ENCODE measurements at regions not wholly inside any gene's neighbourhood (a gene's known extent, or its start where the extent isn't known, plus 50 kb on each side); places are given as distances from the start of the nearest gene placed in this dataset.
A peak's percentile ranks its signal among the peaks of the same experiment; 100 is the strongest.

DNA sequence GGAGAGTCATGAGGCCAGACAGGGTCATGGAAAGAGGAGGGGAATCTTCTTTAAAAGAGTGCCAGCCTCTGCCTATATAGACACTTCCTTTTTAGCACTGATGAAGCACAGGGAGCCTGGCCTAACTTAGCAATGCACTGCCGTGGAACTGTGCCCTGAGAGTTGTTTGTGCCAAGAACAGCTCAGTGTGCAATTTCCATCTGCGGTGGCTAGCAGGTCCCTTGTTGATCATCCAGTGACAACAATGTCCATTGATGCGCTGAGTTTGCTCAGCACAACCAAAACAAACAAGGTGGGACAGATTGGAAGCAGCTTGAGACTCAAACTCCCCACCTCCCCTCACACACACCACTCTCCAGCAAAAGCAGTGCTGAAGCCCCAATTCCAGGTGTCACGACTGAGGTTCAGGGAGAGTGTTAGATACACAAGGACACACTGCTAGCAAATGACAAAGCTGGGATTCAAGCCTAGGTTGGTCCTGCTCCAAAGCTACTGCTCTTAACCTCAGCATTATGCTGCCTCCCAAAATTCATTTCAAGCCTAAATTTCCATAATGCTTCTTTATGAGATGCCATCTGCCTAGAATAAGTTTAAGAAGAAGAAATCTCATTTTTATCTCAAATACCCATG is 316.6 kb upstream of the UBE2E2 start:
- DNase-seq (ENCODE audit: low read depth) = no peak

DNA sequence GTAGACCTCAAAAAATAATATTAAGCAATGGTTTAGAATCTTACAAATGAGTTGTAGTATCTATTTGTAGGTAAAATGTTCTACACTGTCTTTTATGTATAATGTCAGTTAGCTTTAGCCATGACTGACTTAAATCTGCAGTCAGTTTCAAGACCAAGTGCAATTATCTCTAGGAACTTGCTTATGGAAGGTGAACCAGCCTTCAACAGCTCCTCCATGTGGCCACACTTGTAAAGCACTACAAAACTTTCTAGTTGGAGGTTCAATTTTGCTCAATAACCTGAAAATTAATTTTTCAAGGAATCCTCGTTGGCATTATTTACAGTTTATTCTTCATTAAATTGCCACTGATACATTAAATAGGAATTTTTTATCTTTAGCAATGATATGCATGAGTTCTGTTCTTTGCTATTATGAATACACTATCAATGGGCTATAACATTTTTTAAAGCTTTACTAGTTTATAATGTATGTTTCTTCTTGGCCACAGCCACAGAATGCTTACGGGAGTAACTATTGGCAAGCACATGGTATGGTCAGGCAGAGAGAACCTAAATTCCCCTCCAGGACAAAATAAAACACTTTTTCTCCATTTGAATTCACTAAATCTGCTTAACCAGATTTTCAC is 315.3 kb upstream of the UBE2E2 start:
- peak; percentile 11 for DNase-seq (ENCODE audit: low read depth)

DNA sequence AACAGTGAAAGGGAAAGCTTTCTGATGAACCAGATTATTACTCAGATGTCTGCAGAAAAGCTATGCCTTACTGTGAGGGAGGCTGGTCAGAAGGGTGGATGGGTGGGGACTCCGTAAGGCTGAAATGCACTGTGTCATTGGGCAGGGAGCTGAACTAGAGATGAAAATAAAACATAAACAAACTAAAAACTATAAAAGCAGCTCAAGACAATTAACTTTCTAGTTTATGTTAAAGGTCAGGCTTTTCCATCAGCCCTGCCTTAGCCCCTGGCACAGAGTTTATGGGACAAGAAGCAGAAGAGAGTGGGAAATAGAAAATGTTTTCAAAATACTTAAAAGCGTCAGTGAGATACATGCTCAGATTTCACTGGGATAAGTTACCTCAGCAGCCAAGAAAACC is 310.0 kb upstream of the UBE2E2 start:
- DNase-seq (ENCODE audit: low read depth) = no peak

DNA sequence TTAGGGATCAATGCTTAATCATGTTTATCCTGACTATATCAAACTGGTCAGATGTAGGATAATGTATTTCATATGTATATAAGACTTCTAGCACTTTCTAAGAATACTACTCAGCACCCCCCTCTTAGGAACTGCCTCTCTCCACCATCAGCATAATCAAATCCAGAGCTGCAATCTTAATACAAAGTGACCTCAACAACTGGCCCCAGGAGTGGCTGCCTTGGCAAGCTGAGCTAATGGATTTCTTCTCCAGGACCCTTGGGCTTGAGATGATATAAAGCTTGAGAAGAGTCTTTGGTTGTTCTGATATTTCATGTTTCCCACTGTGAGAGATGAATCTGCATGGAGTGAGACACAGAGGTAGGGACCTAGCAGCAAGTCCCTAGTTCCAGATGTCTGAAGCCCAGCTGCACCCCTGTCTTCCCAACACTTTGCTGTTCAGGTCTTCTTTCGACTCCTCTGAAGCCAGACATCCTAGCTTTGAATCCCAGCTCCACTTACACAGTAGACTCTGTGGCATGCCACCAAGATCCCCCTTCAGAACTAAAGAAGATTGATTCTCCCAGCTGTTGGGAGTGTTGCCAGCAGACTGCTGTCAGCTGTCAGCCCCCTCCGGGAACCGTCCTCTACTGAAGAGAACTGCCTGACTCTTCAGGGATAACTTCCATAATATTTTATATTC is 309.3 kb upstream of the UBE2E2 start:
- peak; percentile 79 for DNase-seq (ENCODE audit: low read depth)

DNA sequence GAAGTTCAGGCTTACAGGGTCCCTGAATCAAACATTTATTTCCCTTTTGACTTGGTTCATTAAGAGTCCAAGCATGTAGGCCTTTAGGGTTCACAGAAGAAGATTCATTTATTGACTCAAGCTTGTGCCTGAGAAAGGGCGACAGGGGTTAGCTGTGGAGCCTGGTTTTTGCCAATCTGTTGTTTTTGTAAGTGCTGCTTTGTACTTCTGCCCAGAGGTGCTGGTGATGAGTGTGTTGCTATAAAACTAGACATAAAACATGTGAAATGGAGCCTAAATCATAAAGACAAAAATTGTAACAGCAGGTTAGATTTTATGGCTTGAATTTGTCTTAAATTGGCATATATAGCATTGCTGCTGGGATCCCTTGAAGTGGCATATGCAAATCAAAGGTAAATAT is 308.3 kb upstream of the UBE2E2 start:
- DNase-seq (ENCODE audit: low read depth) = no peak

DNA sequence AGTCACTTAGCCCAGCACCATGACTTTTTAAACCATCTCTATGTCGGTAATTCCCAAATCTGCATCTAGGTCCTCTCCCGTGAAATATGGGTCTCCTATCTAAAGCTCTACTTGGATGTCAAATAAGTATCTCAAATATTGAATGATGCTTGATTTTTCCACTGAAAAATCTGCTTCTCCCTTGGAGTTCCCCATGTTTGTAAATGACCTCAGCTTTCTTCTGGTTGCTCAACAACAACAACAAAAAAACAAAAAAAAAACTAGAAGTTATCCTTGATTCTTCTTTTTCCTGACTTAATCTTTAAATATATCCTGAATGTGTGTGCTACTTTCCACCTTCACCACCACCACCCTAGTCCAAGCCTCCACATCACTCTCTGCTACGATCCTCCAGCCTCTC is 307.5 kb upstream of the UBE2E2 start:
- DNase-seq (ENCODE audit: low read depth) = no peak

DNA sequence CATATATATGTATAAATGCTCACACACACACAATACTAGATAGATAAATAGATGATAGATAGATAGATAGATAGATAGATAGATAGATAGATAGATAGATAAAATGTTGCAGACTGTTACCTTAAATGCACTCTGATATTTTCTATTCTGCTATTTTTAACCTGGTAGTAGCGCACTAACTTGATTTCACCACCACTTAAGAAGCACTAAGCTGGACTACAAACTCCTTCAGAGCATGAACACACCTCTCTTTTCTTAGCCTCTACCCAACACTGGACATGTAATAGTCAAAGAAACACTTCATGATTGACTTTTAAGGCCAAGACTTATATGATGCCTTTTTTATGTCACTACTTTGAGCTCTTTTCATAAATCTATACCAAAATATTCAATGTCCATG is 304.6 kb upstream of the UBE2E2 start:
- DNase-seq (ENCODE audit: low read depth) = no peak

DNA sequence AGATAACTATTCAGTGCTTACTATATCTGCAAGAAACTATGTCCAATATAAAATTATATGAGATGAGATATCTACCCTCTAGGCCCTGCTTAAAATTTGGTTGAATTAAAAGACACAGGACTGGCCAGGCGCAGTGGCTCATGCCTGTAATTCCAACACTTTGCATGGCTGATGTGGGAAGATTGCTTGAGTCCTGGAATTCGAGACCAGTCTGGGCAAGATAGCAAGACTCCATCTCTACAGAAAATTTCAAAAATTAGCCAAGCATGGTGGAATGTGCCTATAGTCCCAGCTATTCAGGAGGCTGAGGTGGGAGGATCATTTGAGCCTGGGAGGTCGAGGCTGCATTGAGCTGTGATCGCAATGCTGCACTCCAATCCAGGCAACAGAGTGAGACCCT is 303.7 kb upstream of the UBE2E2 start:
- DNase-seq (ENCODE audit: low read depth) = no peak

DNA sequence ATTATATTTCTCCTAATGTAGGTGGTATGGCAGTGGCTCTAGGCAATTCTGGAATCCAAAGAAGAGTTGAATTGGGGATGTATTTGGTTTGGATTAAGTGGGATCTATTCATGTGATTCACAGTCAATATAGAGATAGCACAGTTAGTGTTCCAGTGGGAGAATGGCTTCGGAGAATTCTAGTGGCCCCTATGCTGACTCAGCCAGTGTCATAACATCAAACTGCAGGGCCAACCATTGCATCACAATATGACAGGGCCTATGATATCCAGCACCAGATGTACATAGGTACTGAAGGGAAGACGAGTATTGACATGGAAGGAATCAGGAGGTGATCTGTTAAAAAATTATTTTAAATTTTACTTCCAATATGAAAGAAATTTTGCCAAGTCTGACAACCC is 302.8 kb upstream of the UBE2E2 start:
- no peak for DNase-seq (ENCODE audit: low read depth)

DNA sequence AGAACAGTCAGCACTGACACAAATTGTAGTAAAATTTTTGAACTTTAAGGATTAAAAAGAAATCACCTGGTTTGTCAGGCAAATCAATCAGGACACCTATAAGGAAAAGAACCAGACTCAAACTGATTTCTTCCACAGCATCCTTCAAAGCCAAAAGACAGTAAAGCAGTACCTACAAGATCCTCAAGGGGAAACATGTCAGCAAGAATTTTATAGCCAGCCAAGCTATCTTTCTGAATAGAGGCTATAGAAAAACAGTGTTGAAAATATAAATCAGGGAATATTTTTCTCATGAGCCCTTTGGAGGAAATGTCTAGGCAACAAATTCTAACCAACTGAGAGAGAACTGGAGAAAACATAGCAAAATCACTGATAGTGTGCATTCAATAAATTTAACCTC is 301.4 kb upstream of the UBE2E2 start:
- DNase-seq (ENCODE audit: low read depth) = no peak

DNA sequence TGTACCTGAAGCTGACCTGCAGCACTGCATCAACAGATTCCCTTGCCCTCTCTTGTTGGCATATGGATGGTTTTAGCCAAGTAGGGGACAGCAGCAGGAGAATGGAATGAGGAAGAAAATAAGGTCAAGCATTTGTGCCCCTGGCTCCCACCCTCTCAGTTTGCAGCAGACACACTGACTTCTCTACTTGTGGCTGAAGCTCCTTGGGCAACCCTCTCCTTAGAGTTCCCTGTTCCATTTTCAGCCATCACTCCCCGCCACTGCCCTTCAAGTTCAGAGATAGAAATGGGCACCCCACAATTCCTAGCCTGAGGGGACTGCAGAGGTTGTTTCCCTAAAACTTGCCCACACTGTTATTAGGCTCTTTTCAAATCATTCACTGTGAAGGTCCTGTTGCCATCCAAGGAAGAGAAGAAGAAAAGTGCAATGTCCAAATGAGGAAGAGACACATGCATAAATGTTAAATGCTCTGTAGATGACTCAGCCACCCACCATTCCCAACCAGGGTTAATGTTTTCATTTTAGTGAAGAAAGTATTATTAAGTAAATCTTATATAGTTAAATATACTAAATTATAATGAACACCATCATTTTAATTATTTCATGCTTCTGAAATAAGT is 295.9 kb upstream of the UBE2E2 start:
- DNase-seq (ENCODE audit: low read depth) = no peak

DNA sequence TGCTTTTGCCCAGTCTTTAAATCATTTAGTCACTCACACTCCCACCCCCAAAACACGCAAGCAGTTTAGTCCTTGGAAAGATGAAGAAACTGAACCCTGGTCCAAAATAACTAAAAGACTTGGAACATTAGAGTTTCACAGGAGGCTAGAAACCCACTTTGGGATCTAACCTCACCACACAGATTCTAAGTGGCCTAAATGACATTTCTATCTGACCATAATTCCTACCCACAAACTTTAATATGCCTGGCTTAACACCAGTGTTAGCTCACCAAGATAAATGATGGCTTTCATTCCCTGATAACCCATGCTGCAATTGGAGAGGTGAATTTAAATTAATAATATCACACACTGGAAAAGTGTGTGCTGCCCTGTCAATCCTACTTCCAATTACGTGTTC is 295.3 kb upstream of the UBE2E2 start:
- no peak for DNase-seq (ENCODE audit: low read depth)

DNA sequence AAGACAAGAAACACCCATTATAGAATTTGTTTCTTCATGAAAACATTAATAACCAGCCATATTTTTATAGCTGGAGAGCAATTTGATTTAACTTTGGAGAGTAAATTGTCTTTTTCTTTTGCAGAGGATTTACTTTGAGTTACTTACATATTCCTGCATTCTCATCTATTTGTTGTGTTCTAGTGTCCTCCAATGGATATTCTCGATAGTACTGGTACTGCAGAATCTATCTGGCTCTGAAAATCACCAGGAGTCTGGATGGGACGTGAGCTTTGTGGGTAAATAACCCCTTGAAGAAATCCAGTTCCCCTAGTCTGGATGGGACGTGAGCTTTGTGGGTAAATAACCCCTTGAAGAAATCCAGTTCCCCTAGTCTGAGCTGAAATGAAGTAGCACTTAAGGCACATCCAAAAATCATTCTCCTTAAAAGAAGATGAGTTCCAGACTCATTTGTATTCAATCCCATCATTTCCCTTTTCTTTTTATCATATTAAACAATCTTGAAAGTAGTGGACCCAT is 294.1 kb upstream of the UBE2E2 start:
- no peak for DNase-seq (ENCODE audit: low read depth)

DNA sequence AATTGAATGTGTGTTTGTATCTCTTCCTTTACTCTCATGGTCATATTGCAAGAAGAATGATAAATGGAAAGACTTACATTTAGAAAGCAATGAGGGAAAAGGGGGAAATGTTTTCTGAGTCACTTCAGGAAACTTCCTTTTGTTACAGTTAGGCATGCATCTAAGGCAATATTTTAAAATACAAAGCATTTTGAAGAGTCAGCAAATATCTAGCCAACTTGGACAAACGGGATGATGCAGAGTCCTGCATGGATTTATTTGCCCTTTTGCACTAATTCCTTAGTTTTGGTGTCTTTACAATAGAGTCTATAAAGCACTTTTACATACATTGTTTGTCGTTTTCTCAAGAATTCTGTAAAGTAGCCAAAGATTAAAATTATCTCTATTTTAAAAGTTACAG is 286.2 kb upstream of the UBE2E2 start:
- no peak for DNase-seq (ENCODE audit: low read depth)

DNA sequence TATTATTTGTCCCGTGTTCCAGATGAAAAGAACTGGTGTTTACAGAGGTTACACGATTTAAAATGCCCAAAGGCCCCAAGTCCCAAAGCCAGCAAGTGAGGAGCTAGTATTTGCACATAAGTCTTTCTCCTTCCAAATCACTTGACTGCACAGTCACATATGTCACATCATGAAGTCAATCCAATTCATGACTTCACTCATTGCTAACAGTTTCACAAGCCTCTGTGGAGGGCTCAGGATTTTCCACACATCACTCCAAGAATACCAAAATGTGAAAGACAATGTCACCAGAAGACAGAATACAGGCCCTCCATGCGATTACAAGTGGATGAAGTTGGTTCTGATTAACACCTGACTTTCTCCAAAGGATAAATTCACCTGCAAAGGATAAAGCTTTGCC is 283.1 kb upstream of the UBE2E2 start:
- no peak for DNase-seq (ENCODE audit: low read depth)

DNA sequence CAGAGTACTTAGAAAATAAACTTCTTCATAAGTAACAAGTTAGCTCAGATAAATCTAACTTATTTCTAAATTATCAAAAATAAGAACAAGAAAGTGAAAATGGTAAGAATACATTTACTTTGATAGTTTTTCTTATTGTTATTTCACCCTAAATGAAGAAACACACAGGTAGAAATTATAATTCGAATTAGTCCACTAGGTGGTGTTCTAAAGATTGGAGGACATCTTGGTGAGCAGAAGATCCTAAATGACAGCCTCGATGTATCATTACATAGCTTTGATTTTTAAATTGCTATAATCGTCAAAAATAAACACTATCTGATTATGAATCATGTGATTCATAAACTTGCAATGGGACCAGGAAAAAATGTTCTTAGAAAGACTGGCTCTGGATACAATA is 280.8 kb upstream of the UBE2E2 start:
- DNase-seq (ENCODE audit: low read depth) = peak; percentile 14

DNA sequence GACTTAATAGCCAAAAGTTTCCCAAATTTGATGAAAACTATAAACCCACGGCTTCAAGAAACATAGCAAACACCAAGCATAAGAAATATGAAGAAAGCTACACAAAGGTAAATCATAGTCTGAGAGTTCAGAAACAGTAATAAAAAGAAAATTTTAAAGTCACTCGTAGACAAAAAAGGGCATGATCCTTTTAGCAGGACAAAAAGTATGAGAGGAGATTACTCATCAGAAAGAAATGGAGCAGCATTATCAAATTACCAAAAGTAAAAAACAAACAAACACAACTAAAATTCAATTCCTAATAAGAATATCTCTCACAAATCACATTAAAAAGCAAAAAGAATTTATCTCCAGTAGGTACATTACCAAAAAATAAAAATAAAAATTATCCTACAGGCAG is 279.4 kb upstream of the UBE2E2 start:
- peak; percentile 26 for DNase-seq (ENCODE audit: low read depth)

DNA sequence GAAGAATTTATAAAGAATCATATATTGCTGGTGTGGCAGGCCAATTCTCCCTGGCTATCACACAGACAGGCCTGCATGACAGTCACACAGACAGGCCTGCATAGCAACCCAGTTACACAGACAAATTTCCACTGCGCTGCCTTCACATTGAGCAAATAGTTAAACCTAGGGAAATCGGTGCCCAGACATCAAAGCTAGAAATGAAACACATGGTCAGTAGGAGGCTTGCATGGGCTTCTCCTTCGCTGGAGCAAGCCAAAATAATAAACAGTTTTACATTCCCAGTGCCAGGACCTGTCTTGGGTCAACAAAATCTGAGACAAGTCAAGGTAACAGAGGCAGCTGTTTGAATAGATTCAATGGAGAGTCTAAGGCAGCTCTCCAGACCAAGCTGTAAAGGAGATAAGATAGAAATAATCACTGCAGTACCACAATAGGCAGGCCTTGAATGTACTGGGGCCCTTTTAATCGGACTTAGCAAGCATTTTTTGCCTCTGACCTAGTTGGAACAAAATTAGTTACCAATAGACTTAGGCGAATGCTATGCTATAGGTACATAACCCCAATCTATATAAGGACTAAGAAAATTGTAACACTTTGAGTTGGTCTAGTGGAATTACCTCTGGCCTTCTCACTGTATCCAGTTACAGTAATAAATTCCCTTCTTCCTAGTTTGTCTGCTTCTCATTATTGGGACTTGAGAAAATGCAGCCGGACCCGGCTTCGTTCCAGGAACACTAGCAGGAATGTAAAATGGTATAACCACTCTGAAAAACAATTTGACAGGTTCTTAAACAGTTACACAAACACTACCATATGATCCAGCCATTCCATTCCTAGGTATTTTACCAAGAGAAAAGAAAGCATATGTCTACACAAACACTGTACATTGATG is 274.7 kb upstream of the UBE2E2 start:
- DNase-seq (ENCODE audit: low read depth) = no peak

DNA sequence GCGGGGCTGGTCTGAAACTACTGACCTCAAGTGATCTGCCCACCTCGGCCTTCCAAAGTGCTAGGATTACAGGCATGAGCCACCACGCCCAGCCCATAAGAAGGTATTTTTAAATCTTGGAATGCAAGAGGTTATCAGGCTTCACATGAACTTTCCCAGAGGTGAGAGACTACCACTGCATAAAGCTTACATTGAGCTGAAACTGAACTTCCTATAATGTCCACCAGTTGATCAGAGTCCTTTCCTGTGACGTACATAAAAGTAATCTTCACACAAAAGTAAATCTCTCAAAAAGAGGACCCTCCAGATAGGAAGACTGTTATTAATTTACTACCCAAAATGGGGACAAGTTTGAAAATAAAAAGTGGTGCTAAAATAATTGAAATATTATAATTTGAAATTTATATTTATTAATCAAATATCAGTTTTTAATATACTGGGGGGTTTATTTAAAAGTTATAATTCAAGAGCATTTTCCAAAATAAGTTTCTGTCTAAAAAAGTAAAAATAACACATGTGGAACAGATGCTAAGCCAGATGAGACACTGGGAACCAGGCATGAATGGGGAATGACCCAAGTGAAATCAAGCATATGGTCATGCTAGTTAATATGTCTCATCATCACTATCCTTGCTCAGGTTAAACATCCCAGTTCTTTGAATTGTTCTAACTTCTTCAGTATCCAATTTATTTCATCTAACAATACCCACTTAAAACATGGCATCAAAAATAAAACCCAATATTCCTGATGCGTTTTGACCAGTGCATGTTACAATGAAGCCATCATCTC is 269.9 kb upstream of the UBE2E2 start:
- DNase-seq (ENCODE audit: low read depth) = no peak

DNA sequence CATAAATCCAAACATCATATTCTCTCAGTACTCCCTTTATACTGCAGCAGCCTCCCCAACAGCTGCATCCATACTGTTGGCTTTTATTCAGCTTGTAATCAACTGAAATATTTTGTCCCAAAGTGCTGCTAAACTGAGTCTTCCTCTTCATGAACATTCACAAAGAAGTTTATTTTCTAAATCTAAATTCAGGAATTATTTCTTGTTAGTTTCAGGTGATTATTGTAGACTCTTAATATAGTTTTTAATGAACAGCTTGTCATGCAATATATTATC is 269.3 kb upstream of the UBE2E2 start:
- no peak for DNase-seq (ENCODE audit: low read depth)

DNA sequence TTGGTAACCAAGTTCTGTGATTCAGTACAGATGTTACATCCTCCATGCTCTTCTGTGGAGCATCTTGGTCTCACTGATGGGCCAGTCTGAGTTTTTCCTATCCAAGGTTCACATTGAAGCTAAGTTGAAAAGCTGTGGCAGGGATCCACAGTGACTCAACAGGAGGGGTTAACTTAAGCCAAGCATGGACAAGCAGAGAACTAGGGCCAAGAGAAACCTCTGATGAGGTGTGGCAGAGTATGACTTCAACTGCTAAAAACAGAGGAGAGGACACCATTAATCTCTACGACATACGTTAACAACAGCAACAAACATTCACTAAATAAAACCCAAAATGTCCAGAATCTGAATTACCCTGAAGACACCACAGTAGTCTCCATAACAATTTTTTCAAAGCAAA is 268.1 kb upstream of the UBE2E2 start:
- DNase-seq (ENCODE audit: low read depth) = no peak

All from LHCN-M2 (cell line).